ENCODE measurements at regions not wholly inside any gene's neighbourhood (a gene's known extent, or its start where the extent isn't known, plus 50 kb on each side); places are given as distances from the start of the nearest gene placed in this dataset.
"Not testable (repeated sequence)": the region's sequence is repeated elsewhere in the genome, so short reads cannot be mapped to it uniquely, and the experiment has no call there.

DNA sequence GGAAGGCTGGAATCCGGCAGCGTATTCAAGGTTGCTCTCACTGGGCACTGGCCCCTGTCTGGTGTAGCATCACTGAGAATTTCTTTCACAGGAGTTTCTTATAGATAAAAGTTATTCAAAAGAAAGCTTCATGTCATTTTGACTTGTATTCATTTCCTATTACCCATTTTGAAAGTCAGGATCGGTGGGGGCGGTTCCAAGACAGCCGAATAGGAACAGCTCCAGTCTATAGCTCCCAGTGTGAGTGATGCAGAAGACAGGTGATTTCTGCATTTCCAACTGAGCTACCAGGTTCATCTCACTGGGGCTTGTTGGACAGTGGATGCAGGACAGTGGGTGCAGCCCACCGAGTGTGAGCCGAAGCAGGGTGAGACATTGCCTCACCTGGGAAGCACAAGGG, 51.5 kb upstream of the CDC42EP3 start:
- DNase-seq: not testable (repeated sequence)

DNA sequence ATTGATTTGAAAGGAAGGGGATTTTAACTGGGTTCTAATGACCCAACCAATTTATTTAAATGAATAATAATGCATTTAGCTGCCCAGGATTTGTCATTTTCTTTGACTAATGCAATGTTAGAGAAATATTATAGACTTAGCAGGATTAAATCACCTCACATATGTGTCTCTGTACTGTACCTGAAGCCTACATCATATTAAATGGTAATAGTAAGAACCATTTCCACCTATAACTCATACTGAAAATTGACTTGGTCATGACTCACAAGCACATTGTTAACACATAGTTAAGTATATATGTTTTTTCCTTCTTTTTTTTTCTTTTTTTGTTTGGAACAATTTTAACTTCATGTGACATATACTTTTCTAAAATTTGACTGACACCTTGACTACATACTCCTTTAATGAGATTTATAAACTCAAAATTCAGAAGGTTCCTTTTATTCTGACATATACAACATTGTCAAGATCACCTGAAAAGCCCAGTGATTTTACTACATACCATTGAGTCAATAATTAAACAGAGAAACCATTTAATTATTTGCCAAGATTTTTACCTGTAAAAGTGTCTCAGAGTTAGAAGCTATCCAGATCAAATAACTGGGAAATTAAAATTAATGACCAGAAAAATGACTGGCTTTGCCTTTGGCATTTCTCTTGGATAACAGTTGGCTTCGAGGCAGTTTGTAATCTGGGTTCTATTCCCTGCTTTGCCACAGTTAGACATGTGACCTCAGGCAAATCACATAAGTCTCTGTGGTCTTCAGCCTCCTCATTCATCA, 58.8 kb upstream of the CDC42EP3 start:
- DNase-seq: no peak

DNA sequence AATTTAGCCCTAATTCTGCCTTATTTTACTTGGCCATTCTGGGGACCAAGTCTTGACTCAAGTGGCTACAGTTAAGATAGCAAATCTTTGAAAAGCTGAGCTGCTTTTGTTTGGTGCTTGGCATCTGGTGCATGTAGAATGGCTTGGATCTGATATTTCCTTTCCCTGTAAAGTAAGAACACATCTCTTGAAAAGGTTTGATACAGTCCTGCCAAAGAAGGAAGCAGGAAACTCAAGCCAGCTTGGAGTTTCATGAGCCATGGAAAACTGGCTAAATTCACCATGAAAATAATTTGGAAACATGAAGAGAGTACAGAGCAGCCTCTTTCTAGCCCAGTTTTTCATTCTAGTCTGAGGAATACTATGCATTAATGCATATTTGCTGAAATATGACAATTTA, 61.0 kb upstream of the CDC42EP3 start:
- DNase-seq: not testable (repeated sequence)

DNA sequence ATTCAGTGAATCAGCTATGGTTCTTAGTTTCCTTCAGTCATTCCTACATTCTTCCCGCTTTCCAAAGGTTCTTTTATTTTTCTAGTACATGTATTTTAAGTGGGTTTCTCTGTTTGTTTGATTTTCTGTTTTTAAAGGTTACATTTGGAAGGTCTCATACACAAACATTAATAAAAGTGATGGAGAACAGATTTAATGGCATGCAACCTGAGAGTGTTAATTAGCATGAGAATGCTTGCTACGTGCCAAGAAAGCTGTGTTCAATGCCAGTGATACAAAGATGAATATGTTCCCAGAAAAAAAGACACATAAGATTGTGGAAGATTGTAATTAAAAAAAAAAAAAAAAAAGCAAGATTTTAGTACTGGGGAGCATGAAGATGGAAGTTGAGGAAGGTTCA, 61.8 kb upstream of the CDC42EP3 start:
- no peak for DNase-seq

DNA sequence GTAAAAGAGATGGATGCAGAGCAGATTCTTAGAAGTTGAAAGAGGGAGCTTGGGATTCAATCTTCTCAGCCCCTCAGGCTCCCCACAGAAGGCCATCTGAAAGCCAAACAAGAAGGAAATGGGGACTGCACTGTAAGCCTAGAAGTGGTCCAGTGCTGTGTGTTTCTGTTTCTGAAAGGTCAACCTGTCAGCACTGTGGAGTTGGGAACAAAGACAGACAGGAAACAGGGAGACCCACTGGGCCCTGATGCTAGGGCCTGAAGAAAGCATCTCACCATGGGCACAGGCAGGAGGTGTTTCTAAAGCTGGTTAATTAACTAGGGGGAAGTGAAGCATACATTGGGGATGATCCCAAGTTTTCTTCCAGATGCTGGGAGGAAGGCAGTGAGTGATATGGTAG, 62.5 kb upstream of the CDC42EP3 start:
- not testable (repeated sequence) for DNase-seq

DNA sequence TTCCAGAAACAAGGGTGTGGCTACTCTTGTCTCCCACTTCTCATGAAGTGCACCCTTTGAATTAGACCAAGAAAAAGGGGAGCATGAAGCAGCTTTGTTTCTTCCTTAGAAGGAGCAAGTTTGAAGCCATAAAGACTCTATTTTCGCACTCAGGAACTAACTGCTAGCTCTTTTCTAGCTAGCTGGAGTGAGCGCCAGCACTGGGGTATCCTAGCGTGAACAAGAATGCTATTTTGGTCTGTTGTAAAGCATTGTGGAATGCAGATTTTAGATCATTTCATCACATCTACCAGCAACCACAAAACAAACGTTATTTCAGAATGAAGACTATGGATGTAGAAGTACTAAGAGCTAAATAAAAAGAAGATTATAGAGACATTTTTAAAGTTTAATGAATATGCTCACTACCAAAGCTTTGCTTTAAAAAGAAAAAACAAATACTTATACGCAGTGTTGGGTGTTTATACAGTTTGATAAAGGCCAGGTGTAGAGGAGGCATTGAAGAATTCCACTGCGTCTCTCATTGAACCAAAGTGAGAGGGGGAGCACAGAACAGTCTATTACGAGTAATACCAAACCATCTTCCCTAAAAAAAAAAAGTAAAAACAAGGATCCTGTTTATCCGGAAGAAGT, 63.6 kb upstream of the CDC42EP3 start:
- not testable (repeated sequence) for DNase-seq

DNA sequence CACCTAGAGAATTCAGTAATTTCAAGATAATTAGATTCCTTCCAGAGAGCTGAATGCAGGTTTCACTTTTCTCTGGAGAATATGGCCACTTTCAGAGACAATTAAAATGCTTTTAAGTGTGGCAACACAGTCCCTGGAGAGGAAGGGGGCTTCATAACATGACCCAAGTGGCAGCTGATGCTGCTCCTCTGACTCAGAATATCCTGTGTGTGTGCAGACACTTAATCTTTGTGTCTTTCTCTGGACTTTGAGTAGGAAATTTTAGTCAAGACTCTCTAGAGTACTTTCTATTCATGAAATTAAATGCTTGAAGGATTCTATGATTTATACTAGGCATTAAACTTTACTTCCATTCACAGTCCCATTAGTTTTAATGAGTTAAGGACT, 64.1 kb upstream of the CDC42EP3 start:
- not testable (repeated sequence) for DNase-seq

DNA sequence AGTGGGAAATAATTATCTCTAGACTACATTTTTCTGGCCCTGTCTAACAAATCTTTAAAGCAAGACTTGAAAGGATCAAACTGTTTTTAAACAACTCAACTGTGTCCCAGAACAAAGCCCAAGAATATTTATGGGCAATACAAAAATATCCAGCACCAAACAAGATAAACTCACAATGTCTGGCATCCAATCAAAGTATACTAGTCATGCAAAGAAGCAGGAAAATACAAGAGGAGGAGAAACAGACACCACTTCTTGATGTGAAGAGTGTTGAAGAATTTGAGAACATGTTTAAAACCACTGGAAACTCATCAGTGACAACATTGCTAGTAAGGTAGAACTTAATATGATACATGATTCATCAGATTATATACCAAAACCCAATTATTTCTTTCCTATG, 66.1 kb upstream of the CDC42EP3 start:
- DNase-seq: no peak

DNA sequence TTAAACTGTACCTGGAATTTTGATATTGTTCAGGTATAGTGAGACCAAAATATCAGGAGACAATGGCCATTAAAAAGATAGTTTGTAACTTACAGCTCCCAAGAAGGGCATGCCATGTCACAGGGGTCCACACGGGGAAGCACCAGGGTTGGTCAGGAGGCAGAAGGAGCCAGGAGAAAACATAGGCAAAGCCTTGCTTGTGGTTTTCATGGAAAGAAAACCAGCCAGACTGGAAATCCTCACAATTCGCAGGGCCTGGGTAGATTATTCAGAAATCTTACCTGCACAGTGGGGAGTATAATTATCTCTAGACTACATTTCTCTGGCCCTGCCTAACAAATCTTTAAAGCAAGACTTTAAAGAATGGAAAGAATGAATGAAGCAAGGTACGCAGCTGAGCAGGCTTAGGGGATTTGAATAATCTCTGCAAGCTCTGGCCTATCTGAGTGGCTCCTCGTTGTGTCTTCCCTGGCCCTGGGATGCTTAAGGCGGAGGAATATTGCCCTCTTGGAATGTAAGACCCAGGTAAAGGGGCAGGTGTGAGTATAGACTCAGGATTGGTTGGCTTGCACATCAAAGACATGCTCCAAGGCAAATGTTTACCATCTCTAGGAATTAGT, 66.9 kb upstream of the CDC42EP3 start:
- DNase-seq: no peak

DNA sequence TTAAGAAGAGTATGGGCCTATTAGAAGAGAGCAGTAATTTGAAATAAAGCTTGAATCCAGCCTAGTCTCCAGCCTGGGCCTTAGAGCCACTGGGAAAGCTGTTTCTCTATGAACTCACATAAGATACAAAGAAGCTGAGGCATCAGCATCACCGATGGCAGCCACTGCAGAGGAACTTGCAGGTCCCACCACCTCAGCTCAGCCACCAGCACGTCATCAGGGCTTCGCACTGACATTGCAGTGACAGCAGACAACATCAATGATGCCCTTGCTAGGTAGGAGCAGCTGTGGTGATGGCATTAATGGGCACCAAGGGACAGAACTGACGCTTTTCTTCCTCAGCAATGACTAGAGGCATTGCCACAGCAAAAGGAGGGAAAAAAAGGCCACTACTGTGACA, 67.7 kb upstream of the CDC42EP3 start:
- DNase-seq: no peak

DNA sequence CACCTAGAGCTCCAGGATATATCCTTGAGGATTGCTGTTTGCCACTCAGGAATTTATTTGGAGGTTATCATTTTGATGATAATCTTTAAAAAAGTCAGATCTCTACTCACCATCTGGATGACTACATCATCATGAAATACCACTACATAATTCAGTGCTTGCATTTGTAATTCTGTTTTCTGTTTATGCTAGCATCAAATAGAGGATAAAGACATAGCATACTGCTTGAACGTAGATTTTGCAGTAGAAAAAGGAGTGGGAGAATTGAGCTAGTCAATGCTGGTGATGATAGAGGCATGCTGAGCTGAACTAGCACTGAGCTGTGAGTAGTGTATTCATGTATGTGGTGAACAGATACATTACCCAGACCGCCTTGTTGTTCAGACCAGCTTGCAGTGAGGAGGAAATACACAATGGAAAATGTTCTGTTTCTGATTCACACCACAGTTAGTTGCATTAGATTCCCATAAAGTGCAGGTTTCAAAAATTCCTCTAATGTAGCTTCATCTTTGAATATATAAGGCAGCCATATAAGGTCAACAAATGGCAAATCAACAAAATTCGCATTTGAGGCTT, 68.8 kb upstream of the CDC42EP3 start:
- DNase-seq: no peak

DNA sequence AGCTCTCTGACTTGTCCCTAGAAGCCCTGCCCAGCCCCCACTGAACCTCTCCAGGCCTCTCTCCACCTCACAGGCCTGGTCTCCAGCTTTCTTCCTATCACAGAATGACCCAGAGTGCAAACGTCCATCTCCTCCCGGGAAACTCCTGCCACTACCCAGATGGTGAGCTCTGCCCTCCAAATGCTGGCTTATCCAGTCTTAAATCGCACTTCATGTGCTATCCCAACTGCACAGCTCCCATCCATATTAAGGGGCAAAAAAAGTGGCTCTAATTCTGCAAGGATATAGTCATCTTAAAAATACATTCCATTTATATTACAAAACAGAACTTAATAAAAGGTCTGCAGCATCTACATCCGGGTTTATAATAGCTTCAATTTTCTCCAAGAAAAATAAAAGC, 70.8 kb upstream of the CDC42EP3 start:
- no peak for DNase-seq

DNA sequence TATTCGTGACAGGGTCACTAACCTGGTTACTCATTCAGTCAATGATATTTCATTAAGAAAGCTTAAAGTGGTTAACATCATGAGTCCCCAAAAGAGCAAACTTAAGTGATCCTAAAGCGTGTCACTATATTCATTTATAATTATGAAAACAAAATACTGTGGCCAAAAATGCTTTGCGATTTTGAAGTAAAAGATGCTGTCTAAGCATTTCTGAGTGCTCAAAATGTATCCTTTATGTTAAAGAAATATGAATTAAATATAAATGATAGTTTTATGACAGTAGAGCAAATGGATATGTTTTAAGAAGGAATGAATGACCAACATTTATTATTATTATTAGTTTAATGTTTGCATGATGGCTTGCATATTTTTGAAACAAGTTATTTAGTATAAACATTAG, 72.6 kb upstream of the CDC42EP3 start:
- DNase-seq: no peak

DNA sequence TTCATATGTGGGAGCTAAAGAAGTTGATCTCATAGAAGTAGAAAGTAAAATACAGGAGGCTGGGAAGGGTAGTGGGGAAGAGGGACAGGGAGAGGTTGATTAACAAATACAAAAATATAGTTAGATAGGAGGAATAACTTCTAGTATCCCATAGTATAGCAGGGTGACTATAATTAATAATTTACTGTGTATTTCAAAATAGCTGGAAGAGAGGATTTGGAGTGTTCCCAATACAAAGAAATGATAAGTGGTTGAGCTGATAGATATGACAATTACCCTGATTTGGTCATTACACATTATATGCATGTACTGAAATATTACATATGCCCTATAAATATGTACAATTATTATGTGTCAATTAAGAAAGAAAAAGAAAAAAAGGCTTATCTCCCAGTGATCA, 73.5 kb upstream of the CDC42EP3 start:
- not testable (repeated sequence) for DNase-seq

DNA sequence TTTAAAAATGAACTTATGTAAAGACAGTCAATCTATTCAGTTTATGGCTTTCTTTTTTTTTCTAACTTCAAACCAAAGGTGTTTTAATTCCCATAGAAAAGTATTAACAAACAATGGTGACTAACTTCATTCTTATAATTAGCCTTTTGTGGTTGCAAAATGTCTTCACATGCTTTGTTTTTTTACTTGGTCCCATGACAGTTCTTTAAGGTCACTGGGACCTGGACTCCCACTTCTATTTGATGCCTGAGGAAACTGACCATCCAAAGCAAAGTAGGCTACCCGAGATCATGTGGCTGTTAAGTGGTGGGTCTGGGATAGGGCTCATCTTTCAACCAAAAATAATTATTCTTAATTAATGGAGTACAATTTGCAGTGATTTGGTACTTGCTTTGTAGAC, 74.6 kb upstream of the CDC42EP3 start:
- not testable (repeated sequence) for DNase-seq

DNA sequence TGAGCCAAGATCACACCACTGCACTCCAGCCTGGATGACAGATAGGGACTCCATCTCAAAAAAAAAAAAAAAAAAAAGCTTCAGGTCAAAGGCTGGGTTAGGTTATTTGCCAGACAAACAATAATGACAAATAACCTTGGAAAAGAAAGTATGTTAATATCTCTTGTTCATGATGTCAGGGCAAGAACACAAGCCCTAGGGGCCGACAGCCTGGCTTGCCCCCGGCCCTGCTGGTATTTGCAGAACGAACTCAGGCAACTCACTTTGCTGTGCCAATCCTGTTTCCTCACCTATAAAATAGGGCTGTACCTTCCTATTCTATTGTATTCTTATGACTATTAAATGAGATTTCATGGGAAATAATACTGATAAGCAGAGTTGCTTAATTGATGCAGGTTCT, 75.4 kb upstream of the CDC42EP3 start:
- DNase-seq: no peak

DNA sequence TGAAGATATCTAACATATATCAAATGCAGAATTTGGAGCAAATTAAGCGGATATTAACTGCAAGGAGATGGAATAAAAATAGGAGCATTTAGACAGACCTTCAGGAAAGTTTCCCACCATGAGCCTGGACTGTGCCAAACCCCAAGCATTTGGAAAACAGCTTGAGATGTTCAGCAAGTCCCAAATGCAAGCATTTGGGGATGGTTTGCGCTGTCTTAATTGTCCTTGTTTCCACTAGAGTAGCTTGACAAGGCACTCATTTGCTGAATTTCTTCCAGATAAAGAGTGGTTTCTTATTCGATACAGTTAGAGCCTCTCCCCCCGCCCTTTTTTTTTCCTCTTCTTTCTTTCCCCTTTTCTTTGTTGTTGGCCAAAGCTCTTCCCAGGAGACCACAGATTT, 77.1 kb upstream of the CDC42EP3 start:
- no peak for DNase-seq

DNA sequence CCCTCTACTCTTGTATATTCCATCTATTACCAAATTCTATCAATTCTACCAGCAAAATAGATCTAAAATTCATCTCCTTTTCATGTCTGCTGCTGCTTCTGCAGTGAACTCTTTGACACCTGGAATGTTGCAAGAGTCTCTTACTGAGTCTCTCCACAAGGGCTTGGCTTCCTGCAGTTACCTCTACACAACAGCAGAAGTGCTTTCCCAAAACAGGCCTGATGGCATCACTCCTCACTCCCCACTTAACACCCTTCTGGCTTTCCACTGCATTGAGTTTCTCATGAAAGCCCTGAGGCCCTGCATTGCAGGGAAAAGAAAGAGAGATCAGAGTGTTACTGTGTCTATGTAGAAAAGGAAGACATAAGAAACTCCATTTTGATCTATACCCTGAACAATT, 78.8 kb upstream of the CDC42EP3 start:
- not testable (repeated sequence) for DNase-seq

DNA sequence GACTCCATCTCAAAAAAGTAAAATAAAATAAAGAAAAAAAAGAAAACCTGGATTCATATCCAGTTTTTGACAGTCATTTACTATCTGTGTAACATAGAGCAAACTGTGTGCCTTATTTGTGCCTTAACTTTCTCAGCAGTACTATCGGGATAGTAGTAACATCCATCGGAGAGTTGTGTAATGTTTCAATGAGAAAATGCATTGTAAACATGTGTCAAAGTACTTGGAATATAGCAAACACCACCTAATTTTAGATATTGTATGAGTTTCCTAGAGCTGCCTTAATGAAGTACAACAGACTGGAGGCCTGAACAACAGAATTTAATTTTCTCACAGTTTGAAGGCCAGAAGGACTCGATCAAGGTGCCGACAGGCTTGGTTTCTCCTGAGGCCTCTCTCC, 81.3 kb upstream of the CDC42EP3 start:
- DNase-seq: no peak

DNA sequence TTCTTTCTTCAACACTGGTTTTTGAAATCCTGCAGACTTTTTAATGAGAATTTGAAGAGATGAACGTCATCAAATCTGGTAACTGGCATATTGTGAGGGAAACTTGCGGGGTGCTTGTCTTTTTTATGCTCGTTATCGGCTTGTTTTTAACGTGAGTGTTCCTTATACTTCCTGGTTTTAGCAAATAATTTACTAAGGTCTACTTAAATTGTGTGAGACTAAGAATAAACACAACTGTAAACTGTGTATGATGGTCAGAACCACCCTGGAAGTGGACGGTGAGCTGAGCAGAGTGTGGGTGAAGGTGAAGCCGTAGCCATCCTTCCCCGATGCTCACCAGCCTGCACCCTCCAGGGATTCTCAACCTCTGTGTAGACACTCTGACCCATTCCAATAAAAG, 82.3 kb upstream of the CDC42EP3 start:
- no peak for DNase-seq

DNA sequence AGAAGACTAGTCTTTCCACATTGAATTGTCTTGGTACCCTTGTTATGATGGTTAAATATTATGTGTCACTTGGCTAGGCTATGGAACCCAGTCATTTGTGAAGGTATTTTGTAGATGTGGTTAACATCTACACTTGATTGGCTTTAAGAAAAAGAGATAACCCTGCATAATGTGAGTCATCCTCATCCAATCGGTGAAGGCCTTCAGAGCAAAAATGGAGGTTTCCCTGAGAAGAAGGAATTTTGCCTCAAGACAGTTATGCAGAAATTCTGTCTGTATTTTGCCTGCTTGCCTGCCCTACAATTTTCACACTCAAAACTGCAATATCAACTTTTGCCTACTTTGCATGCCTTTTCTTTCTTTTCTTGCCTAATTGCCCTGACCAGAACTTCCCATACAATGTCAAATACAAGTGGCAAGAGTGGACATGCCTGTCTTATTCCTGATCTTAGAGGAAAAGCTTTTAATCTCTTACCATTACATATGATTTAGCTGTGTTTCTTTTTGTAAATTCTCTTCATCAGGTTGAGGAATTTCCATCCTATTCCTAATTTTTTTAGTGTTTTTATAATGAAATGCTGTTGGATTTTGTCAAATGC, 84.6 kb upstream of the CDC42EP3 start:
- not testable (repeated sequence) for DNase-seq

DNA sequence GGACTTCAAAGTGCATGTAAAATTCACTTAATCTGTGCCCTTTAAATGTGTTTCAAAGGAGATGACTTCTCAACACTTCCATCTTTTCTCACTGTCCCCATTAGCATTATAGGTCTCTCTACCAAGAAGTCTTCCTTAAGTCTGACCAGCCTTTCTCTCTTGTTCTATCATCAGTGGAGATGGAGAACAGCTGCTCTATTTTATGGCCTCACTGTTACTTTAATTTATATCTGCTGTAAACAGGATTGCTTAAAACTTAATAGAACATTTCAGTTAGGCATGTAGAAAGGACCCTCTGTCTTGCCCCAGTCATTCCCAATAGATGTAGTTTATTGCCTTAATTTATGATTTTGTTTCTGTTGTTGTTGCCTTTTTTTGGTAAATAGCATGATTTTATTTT, 86.0 kb upstream of the CDC42EP3 start:
- not testable (repeated sequence) for DNase-seq

DNA sequence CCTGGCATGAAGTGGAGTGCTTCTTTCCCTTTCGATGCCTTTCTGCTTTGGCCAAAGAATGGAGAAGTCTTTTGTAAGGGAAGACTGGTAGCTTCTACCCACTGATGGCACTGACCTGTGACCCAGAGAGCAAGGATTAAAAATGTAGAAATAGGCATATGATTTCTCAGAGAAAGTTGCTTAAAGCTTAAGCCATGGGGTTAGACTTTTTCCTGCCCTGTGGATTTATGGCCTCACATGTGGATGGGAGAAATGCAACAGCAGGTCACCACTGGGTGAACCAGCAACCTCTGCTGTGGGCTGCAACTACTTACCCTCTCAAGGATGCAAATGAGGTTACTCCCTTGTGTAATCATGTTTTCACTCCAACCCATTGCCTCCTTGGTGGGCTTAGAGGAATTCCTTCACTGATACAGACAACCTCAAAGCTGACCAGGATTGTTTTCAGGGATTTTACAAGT, 86.7 kb upstream of the CDC42EP3 start:
- not testable (repeated sequence) for DNase-seq
